GM18498 (cell line): ENCODE measurements at regions not wholly inside any gene's neighbourhood (a gene's known extent, or its start where the extent isn't known, plus 50 kb on each side); places are given as distances from the start of the nearest gene placed in this dataset.

ENCODE experiments used
- ATAC-seq: cut with Tn5 transposase; IDR thresholded peaks from one replicate; pipeline ENCODE4 v1.9.1; 2021; ENCODE audit warnings: mild to moderate bottlenecking, moderate library complexity; ENCODE audit not compliant: unreplicated experiment

GRCh38 chr2:176535467-176536113, 266.3 kb downstream of the MTX2 start:
- no peak for ATAC-seq

DNA sequence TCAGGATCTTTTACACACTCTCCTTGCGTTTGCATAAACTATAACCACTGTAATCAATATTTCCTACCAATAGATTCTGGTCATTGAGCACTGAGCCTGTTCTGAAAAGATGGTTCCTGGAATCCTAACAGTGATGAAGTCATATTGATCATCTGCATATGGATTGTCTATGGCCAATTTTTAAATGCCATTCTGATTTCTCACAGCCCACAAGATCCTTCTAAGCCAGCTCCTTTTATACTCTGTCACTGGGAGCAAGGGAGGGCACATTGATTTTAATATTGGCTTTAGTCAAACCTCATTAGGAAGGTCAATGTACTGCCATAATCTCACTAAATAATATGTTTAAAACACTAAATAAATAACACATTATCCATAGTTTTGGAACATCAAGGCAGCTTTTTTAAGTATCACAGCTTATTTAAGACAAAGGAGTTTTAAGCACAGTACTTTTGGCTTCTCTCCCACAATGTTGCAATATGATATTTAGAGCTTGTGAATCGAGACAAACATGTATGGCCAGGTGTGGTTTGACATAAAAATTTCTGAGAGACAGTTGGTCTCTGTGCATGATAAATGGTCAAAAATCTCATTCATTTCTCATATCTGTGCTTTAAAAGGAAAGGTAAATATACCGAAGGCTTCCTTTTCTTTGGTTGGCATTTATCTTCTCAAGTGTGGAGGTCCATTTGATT, 267.3 kb downstream of the MTX2 start:
- ATAC-seq, result no peak

GRCh38 chr2:176537932-176538331, 268.7 kb downstream of the MTX2 start:
- ATAC-seq, result no peak

- no peak for ATAC-seq
Measured at GRCh38 chr2:176540995-176541394, 271.8 kb downstream of the MTX2 start.

- ATAC-seq, result no peak
Measured at GRCh38 chr2:176542476-176542875, 273.2 kb downstream of the MTX2 start.

- no peak for ATAC-seq
Measured at GRCh38 chr2:176544557-176544956, 275.3 kb downstream of the MTX2 start.

GRCh38 chr2:176544991-176545956, 276.0 kb downstream of the MTX2 start:
- ATAC-seq, result no peak

DNA sequence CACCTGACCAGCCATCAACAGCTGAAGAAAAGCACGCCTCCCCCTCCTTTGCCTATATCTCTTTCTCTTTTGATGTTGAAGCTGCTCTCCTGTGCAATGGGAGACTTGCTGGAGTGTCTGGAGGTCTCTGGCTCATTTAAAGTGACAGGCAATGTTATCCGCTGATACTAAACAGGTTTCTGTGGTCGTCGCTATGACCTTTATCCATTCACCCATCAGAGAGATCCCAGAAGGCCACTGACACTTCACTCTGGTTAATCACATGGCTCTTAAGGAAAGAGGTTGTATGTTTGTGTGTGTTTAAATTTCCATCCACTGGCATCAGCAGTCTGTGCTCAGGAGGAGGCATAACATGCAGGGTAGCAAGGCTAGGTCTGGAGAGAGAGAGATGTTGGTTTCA, 277.3 kb downstream of the MTX2 start:
- ATAC-seq, result no peak

GRCh38 chr2:176552501-176553135, 283.4 kb downstream of the MTX2 start:
- no peak for ATAC-seq

DNA sequence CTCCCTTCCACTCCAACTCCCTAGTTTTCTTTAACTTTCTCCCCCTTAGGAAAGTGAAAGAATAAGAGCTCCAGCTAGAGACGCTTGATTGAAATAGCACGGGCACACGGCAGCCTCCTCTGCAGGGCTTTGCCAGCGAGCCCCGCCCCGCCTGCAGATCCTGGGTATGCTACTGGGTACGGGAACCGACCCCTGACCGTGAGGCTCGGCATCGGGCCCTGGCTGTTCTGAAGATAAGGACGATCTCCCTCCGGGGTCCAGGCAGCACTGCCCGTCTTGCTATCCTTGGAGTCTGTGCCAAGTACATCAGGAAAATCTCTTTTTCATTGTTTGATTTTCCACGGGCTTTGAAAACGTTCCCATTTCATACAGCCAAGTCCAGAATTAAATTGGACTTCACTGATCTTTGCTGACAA, 284.5 kb downstream of the MTX2 start:
- no peak for ATAC-seq

- no peak for ATAC-seq
Measured at GRCh38 chr2:176554101-176555048, 285.1 kb downstream of the MTX2 start.

GRCh38 chr2:176555112-176555511, 285.9 kb downstream of the MTX2 start:
- ATAC-seq, result no peak

- no peak for ATAC-seq
Measured at GRCh38 chr2:176555781-176556180, 286.5 kb downstream of the MTX2 start.

GRCh38 chr2:176556373-176556772, 287.1 kb downstream of the MTX2 start:
- ATAC-seq, result no peak

GRCh38 chr2:176557821-176558220, 288.6 kb downstream of the MTX2 start:
- ATAC-seq, result no peak

- ATAC-seq, result no peak
Measured at GRCh38 chr2:176558574-176559140, 289.4 kb downstream of the MTX2 start.

- no peak for ATAC-seq
Measured at GRCh38 chr2:176560296-176560695, 291.1 kb downstream of the MTX2 start.

DNA sequence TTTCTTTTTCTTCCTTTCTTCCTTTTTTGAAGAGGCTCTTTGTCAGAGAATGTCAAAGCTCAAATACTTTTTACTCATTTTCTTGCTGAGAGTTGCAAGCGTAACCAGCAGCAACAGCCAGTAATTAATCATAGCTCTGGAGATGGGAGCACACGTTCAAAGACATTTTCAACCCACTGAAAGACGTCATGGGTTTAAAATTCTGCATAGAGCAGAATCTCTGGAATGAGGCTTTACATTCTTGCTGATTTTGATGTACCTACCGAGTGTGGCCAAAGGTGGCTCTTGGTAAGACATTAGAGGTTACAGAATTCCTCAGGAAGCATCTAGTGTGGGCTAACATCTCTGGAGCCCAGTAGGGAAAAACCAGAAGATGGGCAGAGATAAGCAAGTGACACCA, 292.5 kb downstream of the MTX2 start:
- ATAC-seq, result no peak

GRCh38 chr2:176562359-176563078, 293.3 kb downstream of the MTX2 start:
- no peak for ATAC-seq
